Renal cortex interstitium (tissue), 11 donors: ENCODE measurements at regions not wholly inside any gene's neighbourhood (a gene's known extent, or its start where the extent isn't known, plus 50 kb on each side); places are given as distances from the start of the nearest gene placed in this dataset.
"Not testable (repeated sequence)": the region's sequence is repeated elsewhere in the genome, so short reads cannot be mapped to it uniquely, and the experiment has no call there.

Experiments used
- DNase-seq, 11 donors: peaks; one replicate each; pipeline ENCODE4 v3.0.0-alpha.2; 2013; ENCODE audit warnings: low read depth in 9 of 11, low spot score in 4 of 11; ENCODE audit errors: extremely low read depth in 1 of 11

DNA sequence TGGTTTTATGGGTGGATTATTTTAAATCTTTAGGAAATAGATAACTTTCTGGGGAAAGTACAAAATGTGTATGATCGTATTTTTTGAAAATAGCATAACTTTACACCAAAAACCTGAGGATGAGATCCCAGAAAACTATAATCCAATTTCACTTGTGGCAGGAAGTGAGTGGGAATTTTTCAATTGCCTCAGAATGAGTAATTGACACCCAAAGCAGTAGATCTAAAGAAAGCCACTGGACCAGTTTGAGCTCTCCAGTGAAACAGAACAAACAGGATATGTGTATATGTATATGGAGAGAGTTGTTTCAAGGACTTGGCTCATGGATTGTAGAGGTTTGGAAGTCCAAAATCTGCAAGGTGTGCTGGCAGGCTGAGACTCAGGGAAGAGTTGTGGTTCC is 109.2 kb upstream of the SHB start:
- no peak for DNase-seq

DNA sequence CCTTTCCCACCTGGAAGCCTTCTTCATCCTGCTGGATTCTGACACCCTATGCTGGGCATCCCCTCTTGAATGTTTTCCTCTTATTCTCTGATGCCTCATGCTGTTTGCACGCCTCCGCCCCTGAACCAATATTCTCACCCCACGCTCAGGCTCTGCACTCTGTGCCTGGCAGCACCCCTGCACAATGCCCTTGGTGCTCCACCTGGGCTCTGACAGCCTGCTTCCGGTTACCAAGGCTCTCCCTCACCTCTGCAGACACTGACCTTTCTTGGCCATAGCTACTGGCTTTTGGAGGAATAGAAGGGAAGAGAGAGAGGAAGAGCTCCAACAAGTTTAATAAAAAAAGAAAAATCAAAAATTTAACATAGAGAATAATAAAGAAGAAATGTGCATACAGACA is 108.7 kb upstream of the SHB start:
- DNase-seq, result no peak

DNA sequence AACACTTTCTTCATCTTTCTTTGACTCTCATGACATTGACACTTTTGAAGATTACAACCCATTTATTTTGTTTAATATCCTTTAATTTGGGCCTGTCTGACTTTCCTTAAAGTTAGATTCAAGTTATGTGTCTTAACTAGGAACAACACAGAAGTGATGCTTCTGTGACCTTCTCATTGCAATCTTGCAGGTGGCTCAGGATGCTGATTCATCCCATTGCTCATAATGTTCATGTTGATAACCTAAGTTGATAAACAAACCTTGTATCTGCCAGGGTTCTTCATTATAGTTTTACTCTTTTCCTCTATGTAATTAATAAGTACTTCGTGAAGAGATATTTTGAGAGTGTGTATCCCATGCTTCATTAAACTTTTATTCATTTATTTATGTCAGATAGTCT is 107.2 kb upstream of the SHB start:
- DNase-seq, result no peak

GRCh38 chr9:38175423-38175822 is 106.4 kb upstream of the SHB start:
- no peak for DNase-seq

DNA sequence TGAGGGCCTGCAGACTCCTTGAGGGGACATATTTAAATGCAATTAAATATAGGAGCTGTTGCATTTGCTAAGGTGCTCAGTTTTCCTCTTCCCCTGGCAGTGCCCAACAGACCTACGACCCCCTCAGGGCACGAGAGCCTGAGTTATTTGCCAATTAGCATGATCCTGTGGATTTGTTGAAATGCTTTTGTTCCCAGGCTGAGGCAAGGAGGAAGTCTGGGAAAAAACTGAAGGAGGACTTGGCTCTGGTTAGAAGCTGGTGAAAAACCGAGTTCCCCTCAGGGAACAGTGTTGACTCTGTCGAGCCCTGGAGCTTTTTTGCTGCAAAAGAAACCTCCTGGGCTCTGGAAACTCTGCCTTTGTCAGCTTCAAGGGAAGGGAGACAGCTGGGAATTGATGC is 103.6 kb upstream of the SHB start:
- DNase-seq, result peak in 1 of 11 donors; percentile 22

DNA sequence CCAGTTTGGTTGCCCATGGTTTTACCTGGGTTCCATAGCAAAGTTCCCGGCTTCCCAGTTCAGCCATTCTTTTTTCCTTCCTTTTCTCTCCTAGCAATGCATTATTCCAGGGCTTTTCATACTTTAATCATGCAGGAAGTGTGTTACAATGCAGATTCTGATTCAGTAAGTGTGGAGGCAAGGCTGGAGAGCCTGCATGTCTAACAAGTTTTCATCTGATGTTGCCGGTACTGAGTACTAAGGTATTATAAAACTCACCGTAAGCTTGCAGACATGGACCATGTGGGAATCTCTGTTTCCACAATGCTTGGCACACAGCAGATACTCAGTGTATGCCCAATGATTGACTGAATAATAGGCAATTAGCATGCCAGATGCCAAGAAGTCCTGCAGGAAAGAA is 102.9 kb upstream of the SHB start:
- no peak for DNase-seq

DNA sequence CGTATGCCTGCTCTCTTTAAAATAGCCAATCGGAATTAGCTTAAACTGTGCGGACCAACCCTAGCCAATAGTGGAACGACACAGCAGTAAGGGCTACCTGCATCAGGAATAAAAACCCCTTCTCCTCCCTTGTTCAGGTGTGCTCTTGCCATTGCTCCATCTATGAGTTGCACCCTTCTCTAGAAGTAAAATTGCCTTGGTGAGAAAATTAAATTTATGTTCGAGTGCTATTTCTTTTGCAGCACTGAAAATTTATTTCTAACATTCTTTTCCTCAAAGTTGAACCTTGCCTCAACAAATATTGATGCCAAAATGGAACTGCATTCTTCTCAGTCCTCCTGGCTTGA is 102.5 kb upstream of the SHB start:
- no peak for DNase-seq

GRCh38 chr9:38170763-38171537 is 101.9 kb upstream of the SHB start:
- DNase-seq, result not testable (repeated sequence)

GRCh38 chr9:38170155-38170554 is 101.1 kb upstream of the SHB start:
- DNase-seq, result not testable (repeated sequence)

GRCh38 chr9:38166501-38166900 is 97.5 kb upstream of the SHB start:
- DNase-seq, result no peak

DNA sequence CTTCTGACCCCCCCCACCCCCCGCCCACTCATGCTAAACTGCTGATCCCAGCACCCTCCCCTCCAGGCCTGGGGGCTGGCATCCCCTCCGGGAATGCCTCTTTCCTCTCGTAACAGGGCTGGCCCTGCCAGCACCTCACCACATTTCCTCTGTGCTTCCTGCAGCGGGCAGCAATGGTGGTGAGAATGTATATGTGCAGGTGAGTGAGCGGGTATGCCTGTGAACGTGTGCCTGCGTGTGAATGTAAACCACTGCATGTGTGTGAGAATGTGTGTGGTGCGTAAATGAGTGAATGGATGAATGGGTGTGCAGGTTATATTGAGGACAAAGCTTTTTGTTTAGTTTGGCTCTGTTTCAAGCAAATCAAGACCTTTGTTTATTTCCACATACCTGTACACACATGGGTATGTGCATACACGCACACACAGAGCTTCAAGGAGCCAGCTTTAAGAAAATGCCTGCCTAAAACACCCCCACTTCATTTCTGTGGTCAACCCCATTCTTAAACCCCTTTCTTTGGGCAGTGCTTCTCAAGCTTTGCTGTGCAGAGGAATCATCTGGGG is 95.7 kb upstream of the SHB start:
- DNase-seq, result no peak

DNA sequence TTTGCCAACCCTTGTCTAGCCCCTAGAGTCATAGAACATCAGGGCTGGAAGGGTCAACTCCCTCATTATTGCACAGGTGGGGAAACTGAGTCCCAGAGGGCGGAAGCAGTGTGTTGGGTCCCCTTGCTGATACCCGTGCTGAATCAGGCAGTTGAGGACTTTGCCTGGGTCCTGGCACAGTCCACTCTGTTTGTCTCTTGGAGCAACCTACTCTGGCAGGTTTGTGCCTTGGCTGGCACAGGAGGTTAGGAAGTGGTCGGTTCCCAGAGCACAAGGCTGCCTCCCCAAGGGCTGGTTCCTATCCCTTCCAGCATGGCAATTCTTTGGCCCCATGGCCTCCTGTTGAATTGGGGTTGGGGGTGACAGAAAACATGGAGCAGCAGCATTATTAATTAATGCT is 94.5 kb upstream of the SHB start:
- no peak for DNase-seq

GRCh38 chr9:38162332-38163211 is 93.5 kb upstream of the SHB start:
- DNase-seq, result peak in 1 of 11 donors; percentile 28

GRCh38 chr9:38160613-38161215 is 91.7 kb upstream of the SHB start:
- peak in 3 of 11 donors; percentile 17 to 42 (median 33) for DNase-seq

DNA sequence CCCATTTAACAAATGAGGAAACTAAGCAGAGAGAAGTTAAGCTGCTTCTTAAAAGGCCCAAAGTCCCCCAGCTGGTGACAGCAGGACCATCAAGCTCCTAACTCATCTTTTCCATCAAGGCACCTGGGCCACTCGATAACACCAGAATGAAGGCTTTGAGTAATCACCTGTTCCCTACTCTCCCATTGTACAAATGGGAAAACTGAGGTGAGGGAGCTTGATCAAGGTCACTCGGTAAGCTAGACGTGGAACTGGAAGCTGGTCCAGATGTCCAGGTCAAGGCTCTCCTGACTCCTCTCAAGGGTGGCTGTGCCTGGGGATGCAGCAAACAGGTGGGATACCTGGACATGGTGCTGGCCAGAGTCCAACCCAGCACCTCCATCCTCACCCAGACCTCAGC is 90.6 kb upstream of the SHB start:
- no peak for DNase-seq

- DNase-seq, result no peak
Observed at GRCh38 chr9:38158628-38159027, 89.6 kb upstream of the SHB start.

- DNase-seq, result no peak
Observed at GRCh38 chr9:38157711-38158110, 88.7 kb upstream of the SHB start.

- peak in 1 of 11 donors; percentile 7 for DNase-seq
Observed at GRCh38 chr9:38154501-38155421, 85.7 kb upstream of the SHB start.

DNA sequence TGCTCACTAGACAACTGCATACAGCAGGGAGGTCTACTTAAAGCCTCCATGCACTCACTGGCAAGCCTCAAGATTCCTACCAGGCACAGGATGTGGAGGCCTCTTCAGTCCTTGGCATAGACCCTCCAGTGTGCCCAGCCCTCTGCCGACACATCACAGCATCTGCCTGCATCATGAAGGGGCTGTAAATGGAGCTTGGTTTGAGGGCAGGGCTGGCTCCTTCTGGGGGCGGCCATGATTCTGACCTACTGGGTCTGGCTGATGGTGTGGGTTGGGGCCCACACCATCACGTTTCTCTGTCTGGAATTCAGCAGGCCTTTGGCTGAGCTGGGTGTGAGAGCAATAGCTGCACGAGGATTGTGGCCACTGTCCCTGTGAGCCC is 84.9 kb upstream of the SHB start:
- no peak for DNase-seq
